NCI-H510A (cell line): ENCODE measurements at regions not wholly inside any gene's neighbourhood (a gene's known extent, or its start where the extent isn't known, plus 50 kb on each side); places are given as distances from the start of the nearest gene placed in this dataset.
"Not testable (repeated sequence)": the region's sequence is repeated elsewhere in the genome, so short reads cannot be mapped to it uniquely, and the experiment has no call there.

Experiments used
- DNase-seq: peaks from one replicate; lab custom pipeline; 2025; lab: John Stamatoyannopoulos, UW

GRCh38 chr5:163165277-163165676 lies 272.1 kb upstream of the CCNG1 start:
- DNase-seq: no peak

GRCh38 chr5:163170161-163170560 lies 267.2 kb upstream of the CCNG1 start:
- not testable (repeated sequence) for DNase-seq

GRCh38 chr5:163172540-163173338 lies 264.7 kb upstream of the CCNG1 start:
- DNase-seq: no peak

GRCh38 chr5:163177971-163178370 lies 259.4 kb upstream of the CCNG1 start:
- no peak for DNase-seq

GRCh38 chr5:163185315-163185714 lies 252.1 kb upstream of the CCNG1 start:
- DNase-seq: no peak

GRCh38 chr5:163189023-163189553 lies 248.3 kb upstream of the CCNG1 start:
- DNase-seq: no peak

- no peak for DNase-seq
Observed at GRCh38 chr5:163190283-163190682, 247.1 kb upstream of the CCNG1 start.

GRCh38 chr5:163190784-163191183 lies 246.6 kb upstream of the CCNG1 start:
- DNase-seq: no peak

GRCh38 chr5:163193886-163194285 lies 243.5 kb upstream of the CCNG1 start:
- DNase-seq: no peak

GRCh38 chr5:163205645-163206044 lies 231.8 kb upstream of the CCNG1 start:
- no peak for DNase-seq

- DNase-seq: no peak
Observed at GRCh38 chr5:163221581-163221980, 215.8 kb upstream of the CCNG1 start.

- no peak for DNase-seq
Observed at GRCh38 chr5:163222982-163223381, 214.4 kb upstream of the CCNG1 start.

GRCh38 chr5:163244445-163244987 lies 192.9 kb upstream of the CCNG1 start:
- no peak for DNase-seq

- DNase-seq: no peak
Observed at GRCh38 chr5:163245584-163245983, 191.8 kb upstream of the CCNG1 start.

- DNase-seq: no peak
Observed at GRCh38 chr5:163248333-163248732, 189.1 kb upstream of the CCNG1 start.

GRCh38 chr5:163248871-163249270 lies 188.5 kb upstream of the CCNG1 start:
- no peak for DNase-seq

GRCh38 chr5:163252950-163253349 lies 184.4 kb upstream of the CCNG1 start:
- DNase-seq: no peak

GRCh38 chr5:163259495-163259894 lies 177.9 kb upstream of the CCNG1 start:
- DNase-seq: no peak

GRCh38 chr5:163260471-163260870 lies 176.9 kb upstream of the CCNG1 start:
- DNase-seq: no peak

- DNase-seq: no peak
Observed at GRCh38 chr5:163260961-163261360, 176.4 kb upstream of the CCNG1 start.

- DNase-seq: no peak
Observed at GRCh38 chr5:163261647-163262269, 175.6 kb upstream of the CCNG1 start.

- not testable (repeated sequence) for DNase-seq
Observed at GRCh38 chr5:163266249-163266648, 171.1 kb upstream of the CCNG1 start.

GRCh38 chr5:163269624-163270023 lies 167.8 kb upstream of the CCNG1 start:
- no peak for DNase-seq
